Right lobe of liver (tissue), 4 donors: ENCODE measurements at regions not wholly inside any gene's neighbourhood (a gene's known extent, or its start where the extent isn't known, plus 50 kb on each side); places are given as distances from the start of the nearest gene placed in this dataset.

ENCODE experiments used
- CTCF ChIP-seq, 4 donors: fragments of 200-600 bp in 3 of 4; fragments of 450-650 bp in 1 of 4; IDR thresholded peaks; one replicate each; pipeline versions ENCODE4 v1.5.1 to v1.8.0; 2016 to 2022; ENCODE audit warnings: antibody characterized with exemption in 4 of 4, mild to moderate bottlenecking in 2 of 4
- POLR2A ChIP-seq: fragments of 450-650 bp; IDR thresholded peaks from one replicate; pipeline ENCODE4 v1.6.1; 2017; ENCODE audit warnings: antibody characterized with exemption, mild to moderate bottlenecking
- donor health status: DM: no; HTN: no; CAD: no.
- donor health status: DM: no; HTN: no; CAD: no.
- donor health status: DM: no; HTN: yes; CAD: no.

GRCh38 chr20:24096264-24096663 lies 107.7 kb upstream of the GGTLC1 start:
- TF ChIP-seq CTCF (IDR thresholded peaks at IDR 0.05) (no peak), POLR2A (no peak)
